Right lobe of liver (tissue), 4 donors: ENCODE measurements at regions not wholly inside any gene's neighbourhood (a gene's known extent, or its start where the extent isn't known, plus 50 kb on each side); places are given as distances from the start of the nearest gene placed in this dataset.

ENCODE experiments used
- POLR2A ChIP-seq: fragments of 450-650 bp; IDR thresholded peaks from one replicate; pipeline ENCODE4 v1.6.1; 2017; ENCODE audit warnings: antibody characterized with exemption, mild to moderate bottlenecking
- TF ChIP-seq, protein P1 (sequence below), 4 donors: fragments of 200-600 bp in 3 of 4; fragments of 450-650 bp in 1 of 4; IDR thresholded peaks; one replicate each; pipeline versions ENCODE4 v1.5.1 to v1.8.0; 2016 to 2022; ENCODE audit warnings: antibody characterized with exemption in 4 of 4, mild to moderate bottlenecking in 2 of 4
- donor health status: DM: no; HTN: no; CAD: no.
- donor health status: DM: no; HTN: no; CAD: no.
- donor health status: DM: no; HTN: yes; CAD: no.

DNA sequence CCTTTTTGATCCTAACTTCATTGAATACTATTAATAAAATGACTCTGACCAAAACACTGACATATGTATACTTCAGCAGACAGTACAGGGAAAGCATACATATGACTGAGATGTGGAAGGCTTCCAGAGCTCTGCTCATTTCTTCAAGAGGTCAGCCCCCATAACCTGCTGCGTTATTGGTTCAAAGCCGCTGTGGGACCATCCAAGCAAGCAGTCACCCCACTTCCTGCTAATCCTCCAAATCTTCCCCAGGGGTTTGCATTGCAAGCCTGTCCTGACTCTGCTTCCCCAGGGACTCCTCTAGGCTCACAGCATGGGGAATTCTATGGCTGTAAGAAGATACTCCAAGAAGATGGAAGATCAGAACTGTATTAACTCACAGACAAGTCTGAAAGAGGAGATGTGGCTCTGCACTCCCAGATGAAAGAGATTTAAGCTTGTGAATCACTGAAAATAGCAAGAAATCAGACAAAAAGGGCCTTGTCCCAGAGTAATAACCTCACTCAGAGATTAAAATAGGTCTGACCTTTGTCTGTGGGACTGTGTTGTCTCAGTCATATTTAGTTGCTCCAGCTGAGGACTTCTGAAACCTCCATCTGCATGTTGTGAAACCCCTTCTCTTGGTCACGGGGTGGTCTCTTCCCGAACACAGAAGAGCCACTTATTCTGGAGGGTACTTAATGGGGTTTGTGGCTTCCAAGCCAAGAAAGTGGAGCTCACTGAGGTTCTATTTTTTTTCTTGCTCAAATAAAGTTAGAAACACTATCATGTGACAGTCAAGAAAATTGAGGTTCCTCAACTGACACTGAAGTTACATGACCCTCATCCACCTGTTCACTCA, 101.5 kb upstream of the MARCKS start:
- TF ChIP-seq, protein P1, sequence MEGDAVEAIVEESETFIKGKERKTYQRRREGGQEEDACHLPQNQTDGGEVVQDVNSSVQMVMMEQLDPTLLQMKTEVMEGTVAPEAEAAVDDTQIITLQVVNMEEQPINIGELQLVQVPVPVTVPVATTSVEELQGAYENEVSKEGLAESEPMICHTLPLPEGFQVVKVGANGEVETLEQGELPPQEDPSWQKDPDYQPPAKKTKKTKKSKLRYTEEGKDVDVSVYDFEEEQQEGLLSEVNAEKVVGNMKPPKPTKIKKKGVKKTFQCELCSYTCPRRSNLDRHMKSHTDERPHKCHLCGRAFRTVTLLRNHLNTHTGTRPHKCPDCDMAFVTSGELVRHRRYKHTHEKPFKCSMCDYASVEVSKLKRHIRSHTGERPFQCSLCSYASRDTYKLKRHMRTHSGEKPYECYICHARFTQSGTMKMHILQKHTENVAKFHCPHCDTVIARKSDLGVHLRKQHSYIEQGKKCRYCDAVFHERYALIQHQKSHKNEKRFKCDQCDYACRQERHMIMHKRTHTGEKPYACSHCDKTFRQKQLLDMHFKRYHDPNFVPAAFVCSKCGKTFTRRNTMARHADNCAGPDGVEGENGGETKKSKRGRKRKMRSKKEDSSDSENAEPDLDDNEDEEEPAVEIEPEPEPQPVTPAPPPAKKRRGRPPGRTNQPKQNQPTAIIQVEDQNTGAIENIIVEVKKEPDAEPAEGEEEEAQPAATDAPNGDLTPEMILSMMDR (IDR thresholded peaks at IDR 0.05) = no peak
- TF ChIP-seq POLR2A = no peak
